ENCODE measurements at regions not wholly inside any gene's neighbourhood (a gene's known extent, or its start where the extent isn't known, plus 50 kb on each side); places are given as distances from the start of the nearest gene placed in this dataset.

DNA sequence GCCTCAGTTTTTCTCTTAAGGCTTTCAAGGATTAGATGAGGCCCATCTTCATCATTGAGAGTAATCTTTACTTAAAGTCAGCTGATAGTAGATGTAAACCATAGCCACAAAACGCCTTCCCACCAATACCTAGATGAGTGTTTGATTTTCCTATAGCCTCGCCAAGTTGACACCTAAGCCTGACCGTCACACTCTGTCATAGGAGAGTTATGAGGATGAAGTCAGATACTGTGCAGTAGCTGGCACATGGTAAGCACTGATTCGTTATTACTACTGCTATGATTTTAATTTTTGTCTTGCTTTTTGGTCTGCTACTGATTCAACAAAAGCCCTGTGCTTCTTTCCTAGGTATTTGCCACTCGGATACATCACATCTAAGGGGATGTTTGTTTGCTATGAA, 395.5 kb downstream of the RPS6KC1 start:
- TF ChIP-seq POLR2AphosphoS5 (IDR thresholded peaks at IDR 0.05; ENCODE audit: low read depth, low read length) (no peak), TAF1 (IDR thresholded peaks at IDR 0.05; ENCODE audit: borderline replicate concordance, insufficient read depth, low read length) (no peak)
